IMR-90 (cell line): ENCODE measurements at regions not wholly inside any gene's neighbourhood (a gene's known extent, or its start where the extent isn't known, plus 50 kb on each side); places are given as distances from the start of the nearest gene placed in this dataset.

Experiments
- ATAC-seq: fragments of 200-7000 bp; cut with Tn5 transposase; 2 replicates; pipeline ENCODE4 v1.9.1; 2020; ENCODE audit warnings: low read depth, mild to moderate bottlenecking, moderate library complexity
- BruUV-seq: library from RNA; stranded (reverse); fragments of 400-500 nt; replicated peaks from 2 replicates; lab custom pipeline; 2021; lab: Mats Ljungman, UMichigan
- CTCF ChIA-PET: fragments of 300-600 bp; formaldehyde crosslinking; extraction: SDS; loops from one replicate; lab custom pipeline; 2021; ENCODE audit warnings: antibody characterized with exemption; lab: Yijun Ruan, JAX
- POLR2A ChIA-PET: fragments of 300-600 bp; sonication (Branson Sonifier 250); formaldehyde crosslinking; loops from one replicate; lab custom pipeline; 2022; ENCODE audit warnings: antibody characterized with exemption; ENCODE audit not compliant: unreplicated experiment; lab: Charles Lee
- DNase-seq: peaks from one replicate; pipeline ENCODE4 v3.0.0; 2013
- H2AFZ ChIP-seq: replicated peaks from 2 replicates; pipeline ENCODE3; 2013; ENCODE audit warnings: low read length, mild to moderate bottlenecking; ENCODE audit not compliant: poor library complexity
- H2AK5ac ChIP-seq: 2 replicates; pipeline ENCODE4 v1.6.1; 2013; ENCODE audit warnings: low read depth, low read length, inconsistent platforms
- H2AK9ac ChIP-seq: replicated peaks from 2 replicates; pipeline ENCODE3; 2013; ENCODE audit warnings: mild to moderate bottlenecking, low read depth, low read length, moderate library complexity; ENCODE audit not compliant: poor library complexity
- H2BK120ac ChIP-seq: 2 replicates; pipeline ENCODE4 v1.6.1; 2013; ENCODE audit warnings: low read depth, low read length, inconsistent platforms
- H2BK15ac ChIP-seq: 3 replicates; pipeline ENCODE4 v1.6.1; 2013; ENCODE audit warnings: low read depth, low read length, inconsistent platforms
- H2BK20ac ChIP-seq: 2 replicates; pipeline ENCODE4 v1.6.1; 2013; ENCODE audit warnings: low read depth, mild to moderate bottlenecking, inconsistent platforms, low read length, moderate library complexity
- H2BK5ac ChIP-seq: 2 replicates; pipeline ENCODE4 v1.6.1; 2013; ENCODE audit warnings: mild to moderate bottlenecking, low read depth, low read length, inconsistent platforms; ENCODE audit not compliant: poor library complexity, severe bottlenecking
- H3K14ac ChIP-seq: replicated peaks from 2 replicates; pipeline ENCODE4 v1.6.1; 2013; ENCODE audit warnings: low read depth, low read length, inconsistent platforms
- H3K18ac ChIP-seq: 2 replicates; pipeline ENCODE4 v1.6.1; 2013; ENCODE audit warnings: low read depth, low read length, control low read depth
- H3K23ac ChIP-seq: 2 replicates; pipeline ENCODE4 v1.6.1; 2013; ENCODE audit warnings: low read depth, low read length, inconsistent platforms
- H3K27ac ChIP-seq: 2 replicates; pipeline ENCODE4 v1.5.1; 2013; ENCODE audit warnings: mild to moderate bottlenecking, control low read depth, low read length; ENCODE audit not compliant: insufficient read depth
- H3K27me3 ChIP-seq: 2 replicates; pipeline ENCODE4 v1.6.1; 2013; ENCODE audit warnings: low read length; ENCODE audit not compliant: control insufficient read depth, insufficient read depth
- H3K36me3 ChIP-seq: 2 replicates; pipeline ENCODE4 v1.6.1; 2013; ENCODE audit warnings: low read length, mixed read lengths; ENCODE audit not compliant: control insufficient read depth, insufficient read depth
- H3K4ac ChIP-seq: 2 replicates; pipeline ENCODE4 v1.6.1; 2013; ENCODE audit warnings: low read depth, low read length, inconsistent platforms
- H3K4me1 ChIP-seq: 2 replicates; pipeline ENCODE4 v1.6.1; 2013; ENCODE audit warnings: low read length, mixed read lengths; ENCODE audit not compliant: control insufficient read depth, insufficient read depth
- H3K4me2 ChIP-seq: 2 replicates; pipeline ENCODE4 v1.6.1; 2013; ENCODE audit warnings: low read depth, mild to moderate bottlenecking, control low read depth, low read length, moderate library complexity
- H3K4me3 ChIP-seq: 2 replicates; pipeline ENCODE4 v1.5.1; 2013; ENCODE audit warnings: low read depth, mild to moderate bottlenecking, control low read depth, low read length, moderate library complexity; ENCODE audit not compliant: insufficient read depth
- H3K56ac ChIP-seq: 2 replicates; pipeline ENCODE4 v1.6.1; 2013; ENCODE audit warnings: low read length, inconsistent platforms; ENCODE audit not compliant: insufficient read depth; ENCODE audit errors: extremely low read depth
- H3K79me1 ChIP-seq, 2 experiments: 2 replicates each; pipeline ENCODE4 v1.6.1; 2013; ENCODE audit warnings: low read length in 2 of 2, inconsistent platforms in 1 of 2, low read depth in 1 of 2
- H3K9ac ChIP-seq: 2 replicates; pipeline ENCODE4 v1.6.1; 2013; ENCODE audit warnings: low read depth, low read length, control low read depth
- H3K9me1 ChIP-seq: 2 replicates; pipeline ENCODE4 v1.6.1; 2013; ENCODE audit warnings: low read length, inconsistent platforms; ENCODE audit not compliant: insufficient read depth
- H3K9me3 ChIP-seq: 2 replicates; pipeline ENCODE4 v1.6.1; 2013; ENCODE audit warnings: low read length; ENCODE audit not compliant: control insufficient read depth, insufficient read depth
- H4K20me1 ChIP-seq: 2 replicates; pipeline ENCODE4 v1.6.1; 2013; ENCODE audit warnings: low read length, inconsistent platforms; ENCODE audit not compliant: insufficient read depth
- H4K5ac ChIP-seq: 2 replicates; pipeline ENCODE4 v1.6.1; 2013; ENCODE audit warnings: mild to moderate bottlenecking, low read depth, low read length, control low read depth
- H4K8ac ChIP-seq, 2 experiments: 2 replicates each; pipeline ENCODE4 v1.6.1; 2013; ENCODE audit warnings: low read depth in 2 of 2, low read length in 2 of 2, control low read depth in 1 of 2, inconsistent platforms in 1 of 2
- H4K91ac ChIP-seq: 2 replicates; pipeline ENCODE4 v1.6.1; 2013; ENCODE audit warnings: low read depth, low read length, inconsistent platforms; ENCODE audit not compliant: insufficient read depth
- BHLHE40 ChIP-seq: fragments of 150-350 bp; IDR thresholded peaks from 2 replicates; pipeline ENCODE4 v1.6.1; 2016; ENCODE audit warnings: mild to moderate bottlenecking, low read depth, low read length
- CHD1 ChIP-seq: IDR thresholded peaks from 2 replicates; pipeline ENCODE4 v1.6.1; 2012; ENCODE audit warnings: low read depth, low read length, improper control_type of control experiment
- MAFK ChIP-seq: IDR thresholded peaks from 2 replicates; pipeline ENCODE4 v1.6.1; 2012; ENCODE audit warnings: low read depth, low read length, improper control_type of control experiment
- MAZ ChIP-seq: IDR thresholded peaks from 2 replicates; pipeline ENCODE4 v1.6.1; 2012; ENCODE audit warnings: low read depth, mild to moderate bottlenecking, low read length, improper control_type of control experiment, moderate library complexity, borderline replicate concordance
- MXI1 ChIP-seq: IDR thresholded peaks from 2 replicates; pipeline ENCODE4 v1.6.1; 2012; ENCODE audit warnings: low read depth, mild to moderate bottlenecking, low read length, moderate library complexity, borderline replicate concordance
- NFE2L2 ChIP-seq: fragments of 150-350 bp; IDR thresholded peaks from 2 replicates; pipeline ENCODE4 v1.6.1; 2016; ENCODE audit warnings: low read depth, mild to moderate bottlenecking, low read length
- RFX5 ChIP-seq: IDR thresholded peaks from 2 replicates; pipeline ENCODE4 v1.8.0; 2012; ENCODE audit warnings: low read depth, mild to moderate bottlenecking, low read length, moderate library complexity
- WGBS, 2 experiments: methylation state at CpG; one replicate each; pipeline versions ENCODE4 v1.1.5 to v1.1.7; 2013; ENCODE audit warnings: missing lambda C conversion rate in 2 of 2; ENCODE audit not compliant: insufficient read length in 1 of 2; ENCODE audit errors: extremely low coverage in 2 of 2; 5-methylcytosine and 5-hydroxymethylcytosine counted together
- dilution Hi-C: fragments of 300-500 bp; cut with HindIII; formaldehyde crosslinking; loops from one replicate; pipeline ENCODE4 v1.14.3; 2018; ENCODE audit warnings: low sequenced_read_pairs; ENCODE audit not compliant: unreplicated experiment
- in situ Hi-C: fragments of 300-500 bp; cut with MboI; formaldehyde crosslinking; loops from 3 replicates; pipeline ENCODE4 v1.14.3; 2019; ENCODE audit warnings: low sequenced_read_pairs, inconsistent platforms, mixed read lengths
- intact Hi-C: fragments of 100-400 bp; cut with micrococcal nuclease; formaldehyde crosslinking; loops from 2 replicates; pipeline ENCODE4 v1.10.0; 2022

DNA sequence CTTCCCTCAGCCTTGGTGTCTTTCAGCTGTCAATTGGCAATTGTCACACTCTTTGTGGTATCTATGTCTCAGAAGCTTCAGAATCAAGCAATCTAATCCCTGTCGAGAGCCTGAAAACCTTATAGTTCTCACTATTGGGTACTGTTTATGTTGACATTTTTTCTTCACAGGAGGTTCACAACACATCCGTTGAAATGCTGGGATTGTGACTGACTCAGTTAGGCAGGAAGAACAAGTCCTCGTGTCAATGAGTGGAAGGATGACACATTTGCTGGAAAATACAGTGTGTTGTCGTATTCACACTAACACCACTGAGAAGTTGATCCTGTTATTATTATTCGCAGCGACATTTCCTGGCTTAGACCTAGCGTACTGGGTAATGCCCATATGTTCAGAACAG, 163.9 kb upstream of the CITED2 start:
- peak overlapping the region; percentile 67 for H3K4ac ChIP-seq
- peak overlapping the region; percentile 48; the same call in 1 of the 2 replicates for H4K5ac ChIP-seq
- peak overlapping the region; percentile 97; the same call in 2 of the 3 replicates for H2BK15ac ChIP-seq
- CTCF ChIA-PET = no interaction called here
- intact Hi-C loops (loop anchor here (10.0 kb wide), 1 partner anchor 516 kb away; no protein-coding TSS in a partner anchor), dilution Hi-C loops (no loop called here), in situ Hi-C loops (no loop called here)
- WGBS, 2 experiments = no CpG with 5 or more reads among the region's 7 CpGs
- no peak overlapping the region for H3K9ac ChIP-seq
- TF ChIP-seq MAZ (no peak), MAFK (no peak), CHD1 (no peak), NFE2L2 (no peak), BHLHE40 (no peak), MXI1 (no peak), RFX5 (no peak)
- no peaks in the 10 kb centered on the region for H3K36me3 ChIP-seq
- no peak for ATAC-seq
- H3K56ac ChIP-seq = peak overlapping the region; percentile 31; the same call in 1 of the 2 replicates
- H2BK5ac ChIP-seq = peak overlapping the region; percentile 25
- no peak overlapping the region for H3K4me2 ChIP-seq
- H3K9me1 ChIP-seq = peaks cover 29% of the 10 kb centered on the region
- peak overlapping the region; percentile 98 for H2AK5ac ChIP-seq
- peaks cover 16% of the 10 kb centered on the region for H3K4me1 ChIP-seq
- no TSS peak for BruUV-seq
- H3K23ac ChIP-seq = peak overlapping the region; percentile 4; the same call in 1 of the 2 replicates
- no peak overlapping the region for H2AFZ ChIP-seq
- no peaks in the 10 kb centered on the region for H3K9me3 ChIP-seq
- H4K20me1 ChIP-seq = no peaks in the 10 kb centered on the region
- H3K4me3 ChIP-seq = no peak overlapping the region
- peak overlapping the region; percentile 1 for H4K91ac ChIP-seq
- peak overlapping the region; percentile 75 for H2BK120ac ChIP-seq
- DNase-seq = no peak
- H3K79me1 ChIP-seq = peaks cover 0 to 3% of the 10 kb centered on the region in 2 experiments; a peak in 1 of 4 replicates
- POLR2A ChIA-PET = interaction anchor here (1.0 kb wide), 1 partner anchor 164 kb away, joined by 3 read pairs; the partner anchor contains the start of gene CITED2
- H2BK20ac ChIP-seq = peak overlapping the region; percentile 81
- no peaks in the 10 kb centered on the region for H3K27me3 ChIP-seq
- peak overlapping the region in 1 of 2 experiments; percentile 68; a peak in 2 of 4 replicates for H4K8ac ChIP-seq
- H3K14ac ChIP-seq = 0 out of 2 replicates have a peak overlapping the region, but pooled peaks have one; percentile 55
- no peak overlapping the region for H3K27ac ChIP-seq
- H2AK9ac ChIP-seq = no peak overlapping the region
- peak overlapping the region; percentile 67; the same call in 1 of the 2 replicates for H3K18ac ChIP-seq
